Ovary (tissue), 7 donors: ENCODE measurements at regions not wholly inside any gene's neighbourhood (a gene's known extent, or its start where the extent isn't known, plus 50 kb on each side); places are given as distances from the start of the nearest gene placed in this dataset.

Experiments used
- DNase-seq, 5 donors: peaks; one replicate each; pipeline ENCODE4 v3.0.0-alpha.2; 2019 to 2020
- H3K27ac ChIP-seq, 2 donors: fragments of 200-600 bp; one replicate each; pipeline versions ENCODE4 v1.5.1 to v1.8.0; 2019 to 2022
- H3K27me3 ChIP-seq: fragments of 200-600 bp; one replicate; pipeline ENCODE4 v1.8.0; 2022
- H3K36me3 ChIP-seq: fragments of 200-600 bp; sonication (generic); one replicate; pipeline ENCODE4 v1.5.1; 2019
- H3K4me1 ChIP-seq: one replicate; pipeline ENCODE4 v1.8.1; 2013; ENCODE audit warnings: mild to moderate bottlenecking, moderate library complexity; ENCODE audit not compliant: insufficient read depth
- H3K4me3 ChIP-seq: fragments of 200-600 bp; sonication (generic); one replicate; pipeline ENCODE4 v1.5.1; 2017
- H3K9me3 ChIP-seq, 2 donors: fragments of 200-600 bp in 1 of 2; sonication (generic) in 1 of 2; one replicate each; pipeline versions ENCODE4 v1.5.1 to v1.8.1; 2013 to 2019; ENCODE audit warnings: mild to moderate bottlenecking in 1 of 2, moderate library complexity in 1 of 2
- EP300 ChIP-seq: sonication (generic); formaldehyde crosslinking; IDR thresholded peaks from one replicate; pipeline ENCODE4 v1.6.1; 2017; ENCODE audit warnings: antibody characterized with exemption
- POLR2A ChIP-seq: fragments of 450-650 bp; IDR thresholded peaks from one replicate; pipeline ENCODE4 v1.6.1; 2017; ENCODE audit warnings: antibody characterized with exemption, mild to moderate bottlenecking, moderate library complexity
- WGBS, 3 donors: extraction: QIAGEN DNeasy Blood & Tissue Kit in 1 of 3; methylation state at CpG; one replicate each; pipeline versions ENCODE4 v1.1.5 to v1.1.7; 2013 to 2017; 5-methylcytosine and 5-hydroxymethylcytosine counted together
- intact Hi-C, 4 donors: fragments of 100-400 bp; cut with DNase I; formaldehyde crosslinking; loops; one replicate each; pipeline versions ENCODE4 v1.11.0 to v1.15.1; 2022 to 2023
- TF ChIP-seq, protein P1 (sequence below), 3 donors: fragments of 450-650 bp in 2 of 3; fragments of 200-600 bp in 1 of 3; IDR thresholded peaks; one replicate each; pipeline versions ENCODE4 v1.5.1 to v1.8.0; 2016 to 2022; ENCODE audit warnings: antibody characterized with exemption in 3 of 3, mild to moderate bottlenecking in 1 of 3
- donor health status: DM: no; HTN: no; CAD: no; lungs with moderate emphysema.
- donor health status: DM: no; HTN: no; CAD: no.
- donor health status: Bipolar disorder and iron deficiency.
- donor health status: DM: no; HTN: no; CAD: no.
- donor health status: DM: yes; HTN: yes; CAD: no.

DNA sequence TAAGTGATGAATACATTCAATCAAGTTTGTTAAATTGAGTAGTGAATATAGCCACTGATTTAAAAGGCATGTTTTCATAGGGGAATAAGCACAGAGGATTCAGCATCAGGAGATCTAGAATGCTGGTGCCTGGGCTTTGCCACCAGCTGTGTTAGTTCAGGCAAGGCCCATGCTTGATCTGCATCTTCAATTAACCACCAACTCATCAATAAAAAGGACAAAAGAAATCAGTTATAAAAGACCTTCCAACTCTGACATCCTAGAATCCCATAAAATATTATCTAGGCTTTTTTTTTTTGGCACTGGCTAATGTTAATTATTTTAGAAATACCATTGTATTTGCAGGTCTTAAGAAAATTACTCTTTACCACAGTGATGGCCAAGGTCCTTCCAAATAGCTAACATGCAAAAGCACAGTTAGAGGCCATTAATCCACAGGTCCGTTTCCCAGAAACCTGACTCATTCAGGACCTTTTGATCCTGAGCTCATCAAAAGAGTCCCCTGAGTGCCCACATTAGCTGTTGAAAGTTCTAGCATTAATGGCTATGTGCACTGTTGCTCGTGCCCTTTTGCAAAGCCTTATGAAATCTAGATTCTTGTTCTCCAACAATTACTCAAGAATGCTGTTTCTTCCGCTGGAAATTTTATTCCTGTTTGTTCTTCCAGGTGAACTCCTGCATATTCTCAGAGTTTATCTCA lies 170.0 kb downstream of the CYRIA start:
- intact Hi-C loops, result no loop called here
- H3K27ac ChIP-seq, result no peak overlapping the region
- no peaks in the 10 kb centered on the region for H3K9me3 ChIP-seq
- H3K4me3 ChIP-seq, result no peak overlapping the region
- no peaks in the 10 kb centered on the region for H3K36me3 ChIP-seq
- no peak for TF ChIP-seq POLR2A
- TF ChIP-seq, protein P1, sequence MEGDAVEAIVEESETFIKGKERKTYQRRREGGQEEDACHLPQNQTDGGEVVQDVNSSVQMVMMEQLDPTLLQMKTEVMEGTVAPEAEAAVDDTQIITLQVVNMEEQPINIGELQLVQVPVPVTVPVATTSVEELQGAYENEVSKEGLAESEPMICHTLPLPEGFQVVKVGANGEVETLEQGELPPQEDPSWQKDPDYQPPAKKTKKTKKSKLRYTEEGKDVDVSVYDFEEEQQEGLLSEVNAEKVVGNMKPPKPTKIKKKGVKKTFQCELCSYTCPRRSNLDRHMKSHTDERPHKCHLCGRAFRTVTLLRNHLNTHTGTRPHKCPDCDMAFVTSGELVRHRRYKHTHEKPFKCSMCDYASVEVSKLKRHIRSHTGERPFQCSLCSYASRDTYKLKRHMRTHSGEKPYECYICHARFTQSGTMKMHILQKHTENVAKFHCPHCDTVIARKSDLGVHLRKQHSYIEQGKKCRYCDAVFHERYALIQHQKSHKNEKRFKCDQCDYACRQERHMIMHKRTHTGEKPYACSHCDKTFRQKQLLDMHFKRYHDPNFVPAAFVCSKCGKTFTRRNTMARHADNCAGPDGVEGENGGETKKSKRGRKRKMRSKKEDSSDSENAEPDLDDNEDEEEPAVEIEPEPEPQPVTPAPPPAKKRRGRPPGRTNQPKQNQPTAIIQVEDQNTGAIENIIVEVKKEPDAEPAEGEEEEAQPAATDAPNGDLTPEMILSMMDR (IDR thresholded peaks at IDR 0.05), result no peak
- no peak for TF ChIP-seq EP300
- no peak for DNase-seq
- no peaks in the 10 kb centered on the region for H3K4me1 ChIP-seq
- WGBS, 3 donors, result 64 to 72% (median 68%) methylated on average over 3 of the region's 3 CpGs
- no peaks in the 10 kb centered on the region for H3K27me3 ChIP-seq

DNA sequence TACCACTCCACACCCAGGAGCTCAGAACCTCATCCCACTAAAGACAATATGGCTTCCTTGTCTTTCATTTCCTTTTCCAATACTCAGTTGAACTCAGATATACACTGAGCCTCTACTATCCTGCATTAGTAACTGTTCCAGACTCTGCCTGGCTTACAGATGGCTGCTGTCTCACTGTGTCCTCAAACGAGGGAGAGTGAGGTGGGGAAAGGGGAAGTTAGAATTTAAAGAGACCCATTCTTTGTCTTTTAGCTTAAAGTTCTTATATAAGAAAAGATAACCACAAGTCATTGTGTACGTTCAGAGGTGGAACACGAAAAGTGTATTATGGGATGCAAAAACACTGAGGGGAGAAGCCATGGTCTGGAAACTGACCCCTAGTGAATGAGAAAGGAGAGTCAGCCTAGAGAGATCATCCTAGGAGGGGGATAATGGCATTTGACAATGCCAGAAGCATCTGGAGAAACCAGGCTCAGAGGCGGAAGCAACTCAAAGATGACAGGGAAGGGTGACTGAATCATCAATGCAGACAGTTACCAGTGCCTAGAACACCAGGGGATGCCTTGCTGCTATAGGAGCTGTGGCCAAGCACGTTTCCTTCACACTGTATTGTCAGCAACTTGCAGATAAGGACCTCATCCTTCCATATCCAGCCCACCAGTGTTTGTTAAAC lies 170.7 kb downstream of the CYRIA start:
- 56 to 64% (median 59%) methylated on average over 5 of the region's 5 CpGs for WGBS, 3 donors
- Histone ChIP-seq H3K9me3 (no peaks in the 10 kb centered on the region), H3K27ac (no peak overlapping the region), H3K4me3 (no peak overlapping the region), H3K4me1 (no peaks in the 10 kb centered on the region), H3K36me3 (no peaks in the 10 kb centered on the region), H3K27me3 (no peaks in the 10 kb centered on the region)
- DNase-seq, result no peak
- intact Hi-C loops, result no loop called here
- TF ChIP-seq EP300 (no peak), POLR2A (no peak)
- TF ChIP-seq, protein P1 (IDR thresholded peaks at IDR 0.05), result no peak

DNA sequence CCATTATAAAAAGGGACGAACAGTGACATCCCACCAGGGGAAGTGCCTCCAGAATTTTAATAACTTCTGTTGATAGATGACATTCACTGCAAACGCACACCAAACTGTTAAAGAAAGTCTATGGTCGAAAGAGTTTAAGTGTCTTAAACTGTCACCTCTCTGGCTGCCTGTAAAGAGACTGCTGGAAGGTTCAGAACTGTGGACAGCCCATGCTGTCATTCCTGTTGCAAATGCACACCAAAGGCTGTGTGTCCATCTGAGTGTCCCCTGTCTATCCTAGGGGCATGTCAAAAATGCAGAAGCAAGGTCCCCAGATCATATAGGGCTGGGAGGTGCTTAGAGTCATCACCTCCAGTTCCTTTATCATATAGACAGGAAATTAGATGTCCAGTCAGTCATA lies 171.8 kb downstream of the CYRIA start:
- Histone ChIP-seq H3K36me3 (no peaks in the 10 kb centered on the region), H3K27ac (no peak overlapping the region), H3K27me3 (no peaks in the 10 kb centered on the region), H3K9me3 (no peaks in the 10 kb centered on the region), H3K4me1 (no peaks in the 10 kb centered on the region), H3K4me3 (no peak overlapping the region)
- no peak for DNase-seq
- TF ChIP-seq POLR2A (no peak), EP300 (no peak)
- TF ChIP-seq, protein P1 (IDR thresholded peaks at IDR 0.05), result no peak
- 79 to 86% (median 86%) methylated on average over 3 of the region's 3 CpGs for WGBS, 3 donors
- intact Hi-C loops, result no loop called here

DNA sequence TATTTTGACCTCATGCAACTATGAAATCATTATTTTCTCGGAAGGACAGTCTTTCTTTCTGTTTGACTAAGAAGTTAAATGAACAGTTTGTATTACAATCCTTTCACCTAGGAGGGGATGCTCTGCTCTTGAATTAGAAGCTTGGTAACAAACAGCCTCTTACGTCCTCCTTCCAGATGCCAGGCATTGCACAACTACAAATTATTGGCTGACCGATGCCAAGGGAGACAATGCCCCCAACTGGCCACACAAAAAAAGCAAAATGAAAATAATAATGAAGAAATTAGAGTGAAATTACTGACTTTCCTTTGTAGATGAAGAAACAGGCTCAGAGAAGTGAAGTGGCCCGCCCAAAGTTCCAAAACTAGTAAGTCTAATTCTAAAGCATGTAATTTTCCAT lies 177.9 kb downstream of the CYRIA start:
- Histone ChIP-seq H3K27ac (no peak overlapping the region), H3K4me3 (no peak overlapping the region), H3K4me1 (no peaks in the 10 kb centered on the region), H3K27me3 (no peaks in the 10 kb centered on the region), H3K9me3 (no peaks in the 10 kb centered on the region), H3K36me3 (no peaks in the 10 kb centered on the region)
- TF ChIP-seq EP300, result no peak
- TF ChIP-seq, protein P1 (IDR thresholded peaks at IDR 0.05), result peak in 1 of 3 donors; percentile 45
- intact Hi-C loops, result no loop called here
- WGBS, 3 donors, result 34 to 42% (median 37%) methylated on average over 4 of the region's 4 CpGs
- DNase-seq, result peak in 1 of 5 donors; percentile 19
